Endothelial cell of umbilical vein (primary cell): ENCODE measurements at regions not wholly inside any gene's neighbourhood (a gene's known extent, or its start where the extent isn't known, plus 50 kb on each side); places are given as distances from the start of the nearest gene placed in this dataset.

ENCODE experiments used
- BruUV-seq: library from RNA; stranded (reverse); fragments of 400-500 nt; replicated peaks from 2 replicates; lab custom pipeline; 2021; lab: Mats Ljungman, UMichigan
- CTCF ChIA-PET: fragments of 300-600, 350-600 bp; sonication (Branson Sonifier 250); formaldehyde crosslinking; loops from one replicate; lab custom pipeline; 2021; ENCODE audit warnings: antibody characterized with exemption, inconsistent platforms; lab: Charles Lee
- POLR2A ChIA-PET: fragments of 300-600, 350-600 bp; sonication (Branson Sonifier 250); formaldehyde crosslinking; loops from one replicate; lab custom pipeline; 2021; ENCODE audit warnings: antibody characterized with exemption, inconsistent platforms; lab: Charles Lee
- DNase-seq: peaks from one replicate; pipeline ENCODE4 v3.0.0-alpha.2; 2011; ENCODE audit warnings: low read depth, low spot score
- FAIRE-seq: peaks from 2 replicates; lab custom pipeline; 2011; peaks lifted over from hg19 to GRCh38; lab: Jason Lieb, UNC
- H2AFZ ChIP-seq: 2 replicates; pipeline ENCODE4 v1.6.0; 2012; ENCODE audit warnings: low read depth, low read length, control low read depth, inconsistent platforms
- H3K27ac ChIP-seq: 2 replicates; pipeline ENCODE4 v1.5.1; 2011; ENCODE audit warnings: low read depth, mild to moderate bottlenecking, control low read depth, low read length, moderate library complexity; ENCODE audit not compliant: insufficient read depth
- H3K27me3 ChIP-seq, 2 experiments: 2 replicates each; pipeline versions ENCODE4 v1.6.0 to v1.6.1; 2011; ENCODE audit warnings: low read length in 2 of 2, mixed read lengths in 1 of 2; ENCODE audit not compliant: control insufficient read depth in 2 of 2, insufficient read depth in 2 of 2
- H3K36me3 ChIP-seq, 2 experiments: 2 replicates in 1 of 2; 3 replicates in 1 of 2; pipeline ENCODE4 v1.5.1; 2011; ENCODE audit warnings: low read length in 2 of 2, mild to moderate bottlenecking in 1 of 2, moderate library complexity in 1 of 2; ENCODE audit not compliant: control insufficient read depth in 2 of 2, insufficient read depth in 2 of 2; ENCODE audit errors: extremely low read depth in 1 of 2
- H3K4me1 ChIP-seq: 3 replicates; pipeline ENCODE4 v1.5.1; 2011; ENCODE audit warnings: mild to moderate bottlenecking, low read length; ENCODE audit not compliant: control insufficient read depth, insufficient read depth; ENCODE audit errors: extremely low read depth
- H3K4me2 ChIP-seq: 2 replicates; pipeline ENCODE4 v1.6.1; 2011; ENCODE audit warnings: low read length, control low read depth, mixed read lengths; ENCODE audit not compliant: insufficient read depth
- H3K4me3 ChIP-seq, 3 experiments: fragments of 200-600 bp in 1 of 3; sonication (generic), shearing (Covaris generic) in 1 of 3; replicated peaks in 1 of 3; 2 replicates each; pipeline ENCODE4 v1.5.1; 2011 to 2016; ENCODE audit warnings: control low read depth in 3 of 3, low read length in 3 of 3, mild to moderate bottlenecking in 2 of 3, inconsistent platforms in 1 of 3, low read depth in 1 of 3, moderate library complexity in 1 of 3; ENCODE audit not compliant: insufficient read depth in 1 of 3
- H3K79me2 ChIP-seq: 2 replicates; pipeline ENCODE4 v1.6.0; 2012; ENCODE audit warnings: low read length, inconsistent platforms; ENCODE audit not compliant: control insufficient read depth, insufficient read depth
- H3K9ac ChIP-seq: replicated peaks from 2 replicates; pipeline ENCODE3; 2011; ENCODE audit warnings: low read length, control low read depth; ENCODE audit not compliant: insufficient read depth; ENCODE audit errors: extremely low read depth
- H3K9me1 ChIP-seq: replicated peaks from 3 replicates; pipeline ENCODE4 v1.6.0; 2011; ENCODE audit warnings: mild to moderate bottlenecking, low read length; ENCODE audit not compliant: control insufficient read depth, insufficient read depth; ENCODE audit errors: extremely low read depth
- H3K9me3 ChIP-seq: replicated peaks from 2 replicates; pipeline ENCODE4 v1.5.1; 2012; ENCODE audit warnings: low read length, inconsistent platforms; ENCODE audit not compliant: control insufficient read depth, insufficient read depth
- H4K20me1 ChIP-seq: replicated peaks from 2 replicates; pipeline ENCODE3; 2011; ENCODE audit warnings: mild to moderate bottlenecking, low read length; ENCODE audit not compliant: control insufficient read depth, insufficient read depth; ENCODE audit errors: extremely low read depth
- CTCF ChIP-seq, 2 donors: IDR thresholded peaks; 1 replicate in 1 of 2; 2 replicates in 1 of 2; pipeline ENCODE4 v1.5.1; 2011; ENCODE audit warnings: low read length in 2 of 2, mild to moderate bottlenecking in 2 of 2, moderate library complexity in 2 of 2, control low read depth in 1 of 2, inconsistent platforms in 1 of 2, low read depth in 1 of 2; ENCODE audit not compliant: insufficient read depth in 1 of 2; ENCODE audit errors: extremely low read depth in 1 of 2
- FOS ChIP-seq: IDR thresholded peaks from 2 replicates; pipeline ENCODE4 v1.6.1; 2011; ENCODE audit warnings: mild to moderate bottlenecking, low read length, moderate library complexity, borderline replicate concordance; ENCODE audit not compliant: insufficient read depth
- GATA2 ChIP-seq: IDR thresholded peaks from 2 replicates; pipeline ENCODE4 v1.7.0; 2011; ENCODE audit warnings: low read depth, mild to moderate bottlenecking, moderate library complexity, mixed read lengths, low read length; ENCODE audit not compliant: insufficient read length, insufficient read depth
- JUN ChIP-seq: IDR thresholded peaks from 2 replicates; pipeline ENCODE4 v1.6.1; 2011; ENCODE audit warnings: borderline replicate concordance, low read depth; ENCODE audit not compliant: insufficient read length, insufficient read depth
- MYC ChIP-seq: IDR thresholded peaks from one replicate; pipeline ENCODE4 v1.6.1; 2011; ENCODE audit warnings: mild to moderate bottlenecking, low read depth, low read length
- POLR2A ChIP-seq: IDR thresholded peaks from 2 replicates; pipeline ENCODE4 v1.6.1; 2012; ENCODE audit warnings: low read depth, mild to moderate bottlenecking, control low read depth, low read length
- POLR2AphosphoS5 ChIP-seq: IDR thresholded peaks from 2 replicates; pipeline ENCODE4 v1.6.1; 2012; ENCODE audit warnings: low read depth, mild to moderate bottlenecking, control low read depth, low read length, moderate library complexity; ENCODE audit not compliant: insufficient read depth
- dilution Hi-C: fragments of 300-500 bp; cut with MboI; formaldehyde crosslinking; loops from one replicate; pipeline ENCODE4 v1.15.0; 2019; ENCODE audit warnings: low sequenced_read_pairs; ENCODE audit not compliant: extremely low pct_ligation_motif_present
- intact Hi-C: fragments of 100-400 bp; cut with micrococcal nuclease; formaldehyde crosslinking; loops from one replicate; pipeline ENCODE4 v1.10.0; 2022

GRCh38 chr6:156513504-156513903 lies 263.7 kb upstream of the ARID1B start:
- intact Hi-C loops (no loop called here), dilution Hi-C loops (no loop called here)
- H3K27me3 ChIP-seq, result no peaks in the 10 kb centered on the region
- TF ChIP-seq POLR2AphosphoS5 (no peak), GATA2 (no peak), FOS (no peak), POLR2A (no peak), JUN (no peak), CTCF (IDR thresholded peaks at IDR 0.05; ENCODE audit: extremely low read depth in 1 of 2, insufficient read depth in 1 of 2, low read depth in 1 of 2, low read length in 2 of 2) (no peak), MYC (no peak)
- H3K4me2 ChIP-seq, result no peak overlapping the region
- FAIRE-seq (no peak), DNase-seq (no peak)
- H4K20me1 ChIP-seq, result no peaks in the 10 kb centered on the region
- no peaks in the 10 kb centered on the region for H3K79me2 ChIP-seq
- no peaks in the 10 kb centered on the region for H3K9me1 ChIP-seq
- no peaks in the 10 kb centered on the region for H3K9me3 ChIP-seq
- POLR2A ChIA-PET, result no interaction called here
- BruUV-seq, result no TSS peak
- no peaks in the 10 kb centered on the region for H3K4me1 ChIP-seq
- no peaks in the 10 kb centered on the region for H3K36me3 ChIP-seq
- H3K27ac ChIP-seq, result no peak overlapping the region
- CTCF ChIA-PET, result no interaction called here
- H3K4me3 ChIP-seq, result no peak overlapping the region
- no peak overlapping the region for H3K9ac ChIP-seq
- H2AFZ ChIP-seq, result no peak overlapping the region
